Skeletal muscle cell (primary cell): ENCODE measurements at regions not wholly inside any gene's neighbourhood (a gene's known extent, or its start where the extent isn't known, plus 50 kb on each side); places are given as distances from the start of the nearest gene placed in this dataset.
"Not testable (repeated sequence)": the region's sequence is repeated elsewhere in the genome, so short reads cannot be mapped to it uniquely, and the experiment has no call there.

ENCODE experiments used
- DNase-seq: peaks from one replicate; pipeline ENCODE4 v3.0.0-alpha.2; 2010; ENCODE audit warnings: low read depth
- H3K4me3 ChIP-seq: 2 replicates; pipeline ENCODE4 v1.5.1; 2011; ENCODE audit warnings: low read depth, mild to moderate bottlenecking, control low read depth, low read length, moderate library complexity

DNA sequence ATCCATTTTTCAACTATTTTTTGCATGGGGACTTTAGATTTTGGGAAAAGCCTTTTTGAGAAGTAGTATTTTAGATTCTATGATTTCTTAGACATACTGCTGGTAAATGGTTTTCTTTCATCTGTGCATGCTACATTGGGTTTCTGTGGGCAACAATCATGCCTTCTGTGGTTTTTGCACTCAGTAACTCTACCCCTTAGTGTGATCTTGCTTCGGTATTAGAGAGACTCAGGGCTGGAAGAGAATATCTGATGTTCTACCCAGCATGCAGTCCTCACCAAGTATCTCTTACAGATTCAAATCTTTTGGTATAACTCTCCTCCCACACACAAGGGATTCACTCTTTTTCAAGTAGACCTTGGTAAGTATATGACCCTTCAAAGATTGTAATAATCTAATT, 183.0 kb downstream of the PMAIP1 start:
- DNase-seq = no peak
- H3K4me3 ChIP-seq = no peak overlapping the region

GRCh38 chr18:60082282-60082681, 182.5 kb downstream of the PMAIP1 start:
- H3K4me3 ChIP-seq = no peak overlapping the region
- no peak for DNase-seq

- H3K4me3 ChIP-seq = no peak overlapping the region
- no peak for DNase-seq
Measured at GRCh38 chr18:60075477-60075876, 175.7 kb downstream of the PMAIP1 start.

- H3K4me3 ChIP-seq = no peak overlapping the region
- no peak for DNase-seq
Measured at GRCh38 chr18:60070631-60071030, 170.8 kb downstream of the PMAIP1 start.

- no peak overlapping the region for H3K4me3 ChIP-seq
- DNase-seq = no peak
Measured at GRCh38 chr18:60069145-60069544, 169.3 kb downstream of the PMAIP1 start.

DNA sequence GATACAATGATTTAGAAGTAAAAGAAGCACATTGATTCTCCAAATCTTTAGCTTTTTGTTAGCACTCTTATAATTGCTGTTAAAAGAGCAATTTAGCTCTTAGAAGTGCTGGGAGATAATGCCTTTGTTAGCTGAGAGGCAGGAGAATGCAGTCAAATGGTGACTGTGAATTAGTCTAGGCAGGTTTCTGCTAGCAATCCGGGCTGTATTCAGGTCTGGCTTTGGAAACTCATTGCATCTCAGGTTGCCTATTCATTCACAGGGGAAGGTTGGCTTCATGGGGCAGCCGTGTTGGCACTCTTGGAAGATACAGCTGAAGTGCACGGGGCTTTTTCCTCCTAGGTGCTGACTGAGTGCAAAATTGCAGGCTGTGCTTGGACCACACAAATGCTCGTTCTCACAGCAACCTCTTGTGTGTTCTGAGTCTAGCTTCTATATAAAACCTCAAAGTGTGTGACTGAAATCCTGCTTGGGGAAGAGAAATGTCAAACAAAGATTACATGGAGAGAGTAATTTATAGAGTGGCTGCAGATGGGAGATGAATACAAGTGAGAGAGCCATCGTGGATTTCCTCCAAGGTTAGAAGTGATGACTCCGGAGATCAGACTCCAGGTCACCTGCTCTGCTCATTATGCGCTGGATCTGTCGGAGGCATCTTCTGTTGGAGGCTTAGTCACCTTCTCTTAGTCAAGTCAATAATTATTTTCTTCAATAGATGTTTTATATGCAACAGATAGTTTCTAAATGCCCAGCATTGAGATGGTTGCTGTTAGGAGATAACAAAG, 167.8 kb downstream of the PMAIP1 start:
- no peak overlapping the region for H3K4me3 ChIP-seq
- DNase-seq = no peak

DNA sequence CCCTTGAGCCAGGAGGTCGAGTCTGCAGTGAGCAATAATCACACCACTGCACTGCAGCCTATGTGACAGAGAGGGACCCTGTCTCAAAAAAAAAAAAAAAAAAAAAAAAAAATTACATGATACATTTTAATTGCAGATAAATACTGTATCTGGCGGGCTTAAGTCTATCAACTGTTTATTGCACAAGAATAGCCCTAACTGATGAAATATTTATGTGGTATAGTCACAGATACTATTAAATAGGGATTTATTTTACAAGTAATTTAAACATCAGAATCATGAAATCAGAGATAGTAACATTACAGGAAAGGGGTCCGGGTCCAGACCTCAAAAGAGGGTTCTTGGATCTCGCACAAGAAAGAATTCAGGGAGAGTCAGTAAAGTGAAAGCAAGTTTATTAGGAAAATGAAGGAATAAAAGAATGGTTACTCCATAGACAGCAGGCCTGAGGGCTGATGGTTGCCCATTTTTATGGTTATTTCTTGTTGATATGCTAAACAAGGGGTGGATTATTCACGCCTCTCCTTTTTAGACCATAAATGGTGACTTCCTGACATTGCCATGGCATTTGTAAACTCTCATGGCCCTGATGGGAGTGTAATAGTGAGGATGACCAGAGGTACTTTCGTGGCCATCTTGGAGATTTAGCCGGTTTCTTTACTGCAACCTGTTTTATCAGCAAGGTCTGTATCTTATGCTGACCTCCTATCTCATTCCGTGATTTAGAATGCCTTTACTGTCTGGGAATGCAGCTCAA, 166.6 kb downstream of the PMAIP1 start:
- H3K4me3 ChIP-seq = no peak overlapping the region
- no peak for DNase-seq

- DNase-seq = no peak
Measured at GRCh38 chr18:60064271-60064670, 164.5 kb downstream of the PMAIP1 start.

GRCh38 chr18:60062831-60063230, 163.0 kb downstream of the PMAIP1 start:
- H3K4me3 ChIP-seq, DNase-seq: not testable (repeated sequence)

More at GRCh38 chr18:60064271-60064670, 164.5 kb downstream of the PMAIP1 start:
- no peak overlapping the region for H3K4me3 ChIP-seq

DNA sequence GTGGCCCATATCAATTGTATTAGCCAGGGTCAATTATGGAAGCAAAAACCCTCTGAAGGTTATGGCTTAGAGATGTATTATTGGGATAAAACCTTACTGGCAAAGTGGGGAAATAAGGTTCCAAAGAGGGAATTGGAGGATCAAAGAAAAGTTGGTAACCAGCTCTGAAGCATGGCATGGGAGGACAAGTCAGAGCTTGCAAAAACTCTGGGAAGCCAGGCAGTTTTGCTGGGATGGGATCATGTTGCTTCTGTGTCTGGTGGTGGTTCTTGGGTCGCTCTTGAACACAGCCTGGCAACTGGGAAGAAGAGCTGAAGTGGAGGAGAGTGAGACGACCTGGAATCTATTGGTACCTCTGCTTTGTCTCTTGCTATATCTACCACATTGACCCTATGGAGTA, 162.6 kb downstream of the PMAIP1 start:
- DNase-seq = no peak
- no peak overlapping the region for H3K4me3 ChIP-seq

- no peak for DNase-seq
- H3K4me3 ChIP-seq = no peak overlapping the region
Measured at GRCh38 chr18:60060578-60060977, 160.8 kb downstream of the PMAIP1 start.

GRCh38 chr18:60060026-60060425, 160.2 kb downstream of the PMAIP1 start:
- no peak for DNase-seq
- H3K4me3 ChIP-seq = no peak overlapping the region

DNA sequence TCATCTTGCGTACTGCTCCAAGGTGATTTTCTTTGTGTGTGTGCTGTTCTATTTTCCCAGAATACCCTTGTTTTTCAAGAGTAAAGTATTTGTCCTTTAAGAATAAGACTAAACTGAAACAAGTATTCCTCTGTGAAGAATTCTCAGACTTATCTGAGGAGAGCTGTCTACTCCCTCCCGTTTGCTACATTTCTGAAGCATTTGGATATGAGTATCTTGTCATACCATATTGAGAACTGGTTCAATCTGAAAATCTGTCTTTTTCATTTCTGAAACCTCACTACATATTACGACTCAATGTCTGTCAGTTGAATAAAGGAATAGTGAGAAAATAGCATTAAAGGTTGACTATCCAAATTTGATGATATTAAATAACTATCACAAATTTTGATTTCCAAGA, 159.4 kb downstream of the PMAIP1 start:
- no peak overlapping the region for H3K4me3 ChIP-seq
- no peak for DNase-seq

DNA sequence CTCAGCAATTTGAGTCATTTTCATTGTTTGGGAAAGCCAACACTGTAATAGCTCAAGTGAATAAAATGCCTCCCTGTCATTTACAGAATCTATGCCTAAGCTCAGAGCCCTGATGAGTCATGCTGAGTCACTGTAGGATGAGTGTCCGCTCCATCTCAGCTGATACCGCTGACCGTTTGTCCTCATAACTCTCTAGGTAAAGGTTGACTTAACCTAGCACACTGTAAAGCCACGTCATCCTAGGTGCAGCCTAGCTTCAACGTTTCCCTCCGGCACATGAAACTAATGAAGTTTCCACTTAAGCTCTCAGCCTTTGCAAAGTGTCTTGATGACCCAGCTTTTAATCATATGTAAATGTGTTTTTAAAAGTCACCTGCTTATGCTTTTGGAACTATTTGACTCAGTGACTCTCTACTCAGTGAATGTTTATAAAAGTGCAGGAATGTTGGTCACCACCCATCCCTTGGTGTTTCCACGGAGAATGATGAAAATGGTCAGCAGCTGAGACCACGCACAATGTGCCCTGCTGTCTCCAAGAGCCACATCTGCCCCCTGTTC, 154.0 kb downstream of the PMAIP1 start:
- no peak overlapping the region for H3K4me3 ChIP-seq
- DNase-seq = peak; percentile 81

DNA sequence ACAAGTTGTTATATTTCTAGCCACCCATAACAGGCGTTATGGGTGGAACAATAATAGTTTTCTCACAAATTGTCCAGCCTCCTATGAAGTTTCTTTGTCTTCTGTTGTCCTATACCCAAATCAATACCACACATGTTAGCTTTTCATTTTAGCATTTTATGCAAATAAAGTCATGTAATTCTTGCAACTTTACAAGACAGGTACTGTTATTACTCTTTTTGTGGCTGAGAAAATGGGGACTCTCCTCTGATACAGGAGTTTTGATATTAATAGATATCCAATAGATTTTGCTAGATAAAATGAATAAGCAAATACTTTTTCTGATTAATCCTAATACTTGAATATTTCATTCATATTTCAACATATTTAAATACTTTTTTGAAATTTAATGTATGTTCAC, 151.0 kb downstream of the PMAIP1 start:
- H3K4me3 ChIP-seq = no peak overlapping the region
- DNase-seq = no peak

- H3K4me3 ChIP-seq = no peak overlapping the region
- DNase-seq = no peak
Measured at GRCh38 chr18:60049172-60049571, 149.4 kb downstream of the PMAIP1 start.

GRCh38 chr18:60047556-60047955, 147.8 kb downstream of the PMAIP1 start:
- DNase-seq = no peak
- H3K4me3 ChIP-seq = no peak overlapping the region

- peak; percentile 47 for DNase-seq
- no peak overlapping the region for H3K4me3 ChIP-seq
Measured at GRCh38 chr18:60044290-60045006, 144.7 kb downstream of the PMAIP1 start.

- H3K4me3 ChIP-seq = no peak overlapping the region
- no peak for DNase-seq
Measured at GRCh38 chr18:60040971-60041370, 141.2 kb downstream of the PMAIP1 start.

DNA sequence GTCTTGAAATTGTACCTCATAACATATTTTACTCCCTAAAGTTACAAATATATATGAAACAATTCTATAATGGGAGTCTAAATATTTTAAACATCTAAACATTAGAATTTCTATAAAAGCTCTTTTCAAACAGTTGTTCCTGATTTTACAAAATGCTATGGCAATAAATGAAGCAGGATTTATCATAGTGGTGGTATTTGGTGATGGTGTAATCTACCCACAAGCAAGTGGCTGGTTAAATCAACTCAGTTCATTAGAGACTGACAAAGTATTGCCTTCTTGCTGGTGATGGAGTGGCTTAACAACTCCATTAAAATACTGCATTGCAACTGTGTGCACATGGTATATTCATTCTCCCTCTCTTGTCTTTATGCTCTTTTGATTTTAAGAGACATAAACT, 138.9 kb downstream of the PMAIP1 start:
- H3K4me3 ChIP-seq = no peak overlapping the region

More for the DNA sequence above, 138.9 kb downstream of the PMAIP1 start:
- no peak for DNase-seq
